ENCODE measurements at regions not wholly inside any gene's neighbourhood (a gene's known extent, or its start where the extent isn't known, plus 50 kb on each side); places are given as distances from the start of the nearest gene placed in this dataset.

- no peak for TF ChIP-seq CTCF (conservative IDR thresholded peaks at IDR 0.05)
- no peak overlapping the region for H3K27ac ChIP-seq
Observed at GRCh38 chr2:83051538-83052170, 1407.4 kb downstream of the SUCLG1 start.

- no peak for TF ChIP-seq CTCF (conservative IDR thresholded peaks at IDR 0.05)
Observed at GRCh38 chr2:83042053-83042452, 1417.0 kb downstream of the SUCLG1 start.

GRCh38 chr2:83022631-83023210 lies 1436.4 kb downstream of the SUCLG1 start:
- H3K27ac ChIP-seq: no peak overlapping the region
- TF ChIP-seq CTCF (conservative IDR thresholded peaks at IDR 0.05): no peak

More at GRCh38 chr2:83042053-83042452, 1417.0 kb downstream of the SUCLG1 start:
- H3K27ac ChIP-seq: no peak overlapping the region

DNA sequence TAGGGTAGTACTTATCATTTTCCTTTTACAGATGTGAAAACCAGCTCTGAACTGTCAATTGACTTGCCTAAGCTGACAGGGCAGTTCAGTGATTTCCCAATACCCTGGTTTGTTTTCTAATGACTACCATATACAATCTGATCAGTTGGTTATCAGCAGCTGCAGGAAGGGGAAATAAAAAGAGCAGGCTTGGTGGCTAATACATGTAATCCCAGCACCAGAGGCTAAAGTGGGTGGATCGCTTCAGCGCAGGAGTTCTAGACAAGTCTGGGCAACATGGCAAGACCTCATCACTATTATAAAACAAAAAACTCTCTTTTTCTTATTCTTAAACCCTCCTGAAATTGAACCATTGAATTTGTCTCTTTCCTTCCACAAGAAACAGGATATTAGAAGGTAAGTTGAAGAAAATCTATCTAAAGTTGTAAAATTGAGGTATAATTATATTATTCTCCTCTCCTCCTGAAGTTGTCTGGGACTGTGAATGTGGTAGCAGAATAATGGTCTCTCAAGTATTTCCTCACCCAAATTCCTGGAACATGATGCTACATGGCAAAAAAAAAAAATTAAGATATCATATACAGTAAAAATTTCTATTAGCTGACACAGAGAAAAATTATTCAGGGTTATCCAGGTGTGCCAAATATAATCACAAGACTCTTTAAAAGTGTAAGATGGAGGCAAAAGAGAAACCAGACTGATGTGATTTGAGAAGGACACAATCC lies 1441.6 kb downstream of the SUCLG1 start:
- TF ChIP-seq CTCF (conservative IDR thresholded peaks at IDR 0.05): no peak
- H3K27ac ChIP-seq: no peak overlapping the region

DNA sequence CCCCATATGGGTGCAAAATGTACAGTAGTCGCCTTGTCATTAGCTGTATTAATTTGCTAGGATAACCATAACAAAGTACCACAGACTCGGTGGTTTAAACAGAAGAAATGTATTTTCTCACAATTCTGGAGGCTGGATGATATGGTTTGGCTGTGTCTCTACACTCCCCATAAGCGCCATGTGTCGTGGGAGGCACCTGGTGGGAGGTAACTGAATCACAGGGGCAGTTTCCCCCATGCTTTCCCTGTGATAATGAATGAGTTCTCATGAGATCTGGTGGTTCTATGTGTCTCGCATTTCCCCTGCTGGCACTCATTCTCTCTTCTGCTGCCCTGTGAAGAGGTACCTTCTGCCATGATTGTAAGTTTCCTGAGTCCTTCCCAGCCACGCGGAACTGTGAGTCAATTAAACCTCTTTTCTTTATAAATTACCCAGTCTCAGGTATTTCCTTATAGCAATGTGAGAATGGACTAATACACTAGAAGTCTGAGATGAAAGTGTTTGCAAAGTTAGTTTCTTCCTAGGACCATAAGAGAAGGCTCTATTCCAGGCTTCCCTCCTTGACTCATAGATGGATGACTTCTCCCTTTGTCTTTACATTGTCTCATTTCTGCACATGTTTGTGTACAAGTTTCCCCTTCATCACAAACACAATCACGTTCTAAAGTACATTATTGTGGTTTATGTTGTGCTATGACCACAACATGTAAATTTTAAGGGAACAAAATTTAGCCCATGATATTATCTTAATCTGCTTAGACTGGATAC lies 1442.6 kb downstream of the SUCLG1 start:
- H3K27ac ChIP-seq: no peak overlapping the region
- TF ChIP-seq CTCF (conservative IDR thresholded peaks at IDR 0.05): no peak

DNA sequence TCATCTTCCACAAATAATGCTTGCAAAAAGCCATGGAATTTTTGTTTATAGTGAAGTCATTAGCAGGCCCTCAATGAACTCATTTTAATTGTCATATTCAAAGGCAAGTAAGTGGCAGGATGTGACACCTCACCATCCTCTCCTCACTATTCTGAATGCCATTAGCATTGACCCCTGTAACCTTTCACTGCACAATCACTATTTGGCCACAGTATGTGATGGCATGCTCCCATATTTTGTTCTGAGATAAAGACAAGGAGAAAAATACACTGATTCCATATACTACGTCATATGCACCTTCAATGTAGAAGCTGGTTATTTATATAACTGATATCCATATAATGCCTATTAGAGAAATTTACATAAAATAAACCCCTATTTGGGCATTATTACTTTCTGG lies 1443.2 kb downstream of the SUCLG1 start:
- H3K27ac ChIP-seq: no peak overlapping the region
- no peak for TF ChIP-seq CTCF (conservative IDR thresholded peaks at IDR 0.05)

Data from VCaP (cell line).